ENCODE measurements at regions not wholly inside any gene's neighbourhood (a gene's known extent, or its start where the extent isn't known, plus 50 kb on each side); places are given as distances from the start of the nearest gene placed in this dataset.
"Not testable (repeated sequence)": the region's sequence is repeated elsewhere in the genome, so short reads cannot be mapped to it uniquely, and the experiment has no call there.

- no peak for DNase-seq
These were observed 549.1 kb downstream of the INSC start for GRCh38 chr11:15663777-15664218.

- no peak for DNase-seq
These were observed 550.7 kb downstream of the INSC start for GRCh38 chr11:15665368-15665871.

- no peak for DNase-seq
These were observed 552.5 kb downstream of the INSC start for GRCh38 chr11:15667127-15667725.

DNA sequence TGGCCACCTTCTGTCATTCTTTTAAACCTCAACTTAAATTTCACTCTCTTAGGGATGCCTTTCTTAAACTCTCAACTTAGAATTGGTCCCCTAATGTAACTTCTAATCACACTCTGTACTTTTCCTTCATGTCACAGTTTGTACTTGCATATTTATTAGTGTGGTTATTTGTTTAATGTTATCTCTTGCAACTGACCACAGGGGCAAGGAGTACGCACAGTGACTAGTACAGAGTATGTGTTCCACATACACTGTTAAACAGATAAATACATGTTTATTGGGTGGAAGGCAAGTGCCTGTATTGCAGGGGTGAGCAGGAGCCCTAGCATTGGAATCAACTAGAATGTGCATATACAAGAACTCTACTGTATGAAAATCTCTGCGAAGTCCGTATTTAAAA, 554.0 kb downstream of the INSC start:
- DNase-seq, result no peak

GRCh38 chr11:15670520-15671070, 555.9 kb downstream of the INSC start:
- DNase-seq, result no peak

DNA sequence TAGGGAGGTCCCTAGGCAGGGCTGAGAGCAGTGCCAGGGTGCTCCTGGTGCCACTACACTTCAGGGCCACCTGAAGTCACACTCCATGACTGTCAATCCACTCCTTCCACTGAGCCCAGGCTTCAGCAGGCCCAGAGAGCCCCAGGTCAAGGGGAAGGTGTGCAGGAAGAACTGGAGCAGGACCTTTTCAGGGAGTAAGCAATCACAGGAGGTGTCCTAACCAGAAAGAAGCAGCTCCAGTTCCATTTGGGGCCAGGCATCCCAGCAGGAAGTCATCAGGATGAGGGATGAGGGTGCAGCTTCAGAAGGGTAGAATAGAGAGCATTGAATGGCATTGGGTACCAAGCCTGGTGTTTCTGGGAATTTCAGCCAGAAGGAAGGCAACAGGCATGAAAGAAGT, 556.5 kb downstream of the INSC start:
- DNase-seq, result no peak

DNA sequence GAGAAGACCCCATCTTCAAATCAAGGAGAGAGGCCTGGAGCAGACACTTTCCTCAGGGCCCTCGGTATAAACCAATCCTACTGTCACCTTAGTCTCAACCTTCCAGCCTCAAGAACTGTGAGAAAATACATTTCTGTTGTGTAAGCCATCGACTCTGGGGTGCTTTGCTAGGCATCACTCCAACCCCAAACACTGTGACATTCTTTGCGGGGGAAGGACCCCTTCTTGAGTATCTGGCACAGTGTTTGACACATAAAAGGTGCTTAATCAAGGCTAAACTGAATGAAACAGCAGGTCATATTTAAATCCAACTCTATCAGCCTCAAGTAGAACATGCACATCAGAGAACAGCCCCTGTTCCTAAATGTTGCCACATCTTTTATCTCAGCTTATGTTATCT, 558.1 kb downstream of the INSC start:
- no peak for DNase-seq

DNA sequence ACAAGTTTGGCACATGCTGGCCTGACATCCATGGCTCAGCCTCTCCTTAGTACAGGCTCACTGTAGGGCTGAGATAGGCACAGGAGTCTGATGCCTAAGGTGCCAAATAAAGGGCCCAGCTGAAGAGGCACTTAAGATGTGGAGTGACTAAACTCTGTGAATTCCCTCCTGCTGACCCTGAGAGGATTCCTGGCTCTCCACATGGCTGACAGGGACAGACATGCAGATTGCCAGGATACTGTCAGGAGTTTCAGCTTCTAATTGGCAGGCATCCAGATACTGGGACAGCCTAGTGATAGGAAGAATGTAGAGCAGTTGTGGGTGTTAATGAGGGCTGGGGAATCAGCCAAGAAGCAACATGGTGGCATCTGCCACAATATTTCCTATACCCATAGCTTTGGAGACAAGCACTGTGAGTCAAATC, 558.7 kb downstream of the INSC start:
- DNase-seq, result no peak

DNA sequence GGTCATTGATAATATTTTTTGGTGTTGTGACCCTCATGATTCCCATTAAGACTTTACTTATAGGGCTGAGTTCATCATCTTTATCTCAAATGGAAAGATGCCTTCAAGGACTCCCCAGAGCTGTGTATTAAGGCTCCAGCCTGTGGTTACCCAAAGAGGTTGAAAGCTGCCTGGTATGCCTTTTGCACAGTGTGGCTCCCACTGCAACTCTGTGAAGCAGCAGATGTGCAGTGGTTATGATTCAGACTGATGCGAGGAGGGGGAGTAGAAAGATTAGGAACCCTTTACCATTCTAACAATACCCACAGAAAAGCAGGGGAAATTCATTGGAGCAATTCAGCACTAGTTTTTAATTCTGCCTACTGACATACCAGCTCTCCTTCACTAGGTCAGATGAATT, 560.0 kb downstream of the INSC start:
- no peak for DNase-seq

DNA sequence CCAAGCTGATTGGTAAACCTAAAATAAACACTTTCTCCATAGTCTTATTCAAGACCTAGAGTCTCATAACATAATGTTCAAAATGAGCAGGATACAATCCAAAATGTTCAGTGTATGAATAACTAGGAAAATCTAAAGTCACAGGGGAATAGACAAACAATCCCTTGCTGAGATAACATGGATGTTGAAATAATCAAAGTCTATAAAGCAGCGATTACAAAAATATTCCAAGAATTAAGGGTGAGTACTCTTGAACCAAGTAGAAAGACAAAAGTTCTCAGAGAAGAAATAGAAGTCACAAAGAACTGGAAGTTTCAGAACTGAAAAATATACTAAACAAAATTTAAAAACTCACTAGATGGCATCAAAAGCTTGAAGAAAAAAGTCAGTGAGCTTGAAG, 561.0 kb downstream of the INSC start:
- DNase-seq, result no peak

DNA sequence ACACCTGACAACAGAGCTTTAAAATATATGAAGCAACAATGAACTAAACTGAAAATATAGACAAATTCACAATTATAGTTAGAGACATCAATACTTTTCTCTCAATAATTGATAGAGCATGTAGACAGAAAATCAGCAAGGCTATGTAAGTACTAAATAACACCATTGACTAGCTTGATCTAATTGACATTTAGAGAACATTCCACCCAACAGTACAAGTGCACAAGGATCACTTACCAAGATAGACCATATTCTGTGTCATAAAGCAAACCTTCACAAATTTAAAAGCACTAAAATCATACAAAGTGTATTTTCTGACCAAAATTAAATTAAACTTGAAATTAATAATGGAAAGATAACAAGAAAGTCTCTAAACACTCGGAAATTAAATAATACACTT, 562.5 kb downstream of the INSC start:
- no peak for DNase-seq

- DNase-seq, result no peak
These were observed 568.8 kb downstream of the INSC start for GRCh38 chr11:15683528-15683927.

DNA sequence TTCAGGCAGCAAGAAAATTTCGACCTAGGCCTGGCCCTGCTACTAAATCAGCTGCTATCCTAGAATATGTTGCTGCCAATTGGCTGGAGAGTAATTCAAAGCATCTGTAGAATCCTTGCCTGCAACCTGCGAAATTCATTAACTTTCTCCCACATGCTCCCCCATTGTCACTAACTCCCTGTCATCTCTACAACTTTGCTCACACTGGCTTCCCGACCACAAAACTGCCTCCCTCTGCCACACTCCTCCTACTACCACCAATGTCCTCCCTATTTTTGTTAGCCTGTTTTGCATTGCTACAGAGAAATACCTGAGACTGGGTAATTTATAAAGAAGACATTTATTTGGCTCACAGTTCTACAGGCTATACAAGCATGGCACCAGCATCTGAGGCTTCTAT, 570.6 kb downstream of the INSC start:
- DNase-seq, result no peak

DNA sequence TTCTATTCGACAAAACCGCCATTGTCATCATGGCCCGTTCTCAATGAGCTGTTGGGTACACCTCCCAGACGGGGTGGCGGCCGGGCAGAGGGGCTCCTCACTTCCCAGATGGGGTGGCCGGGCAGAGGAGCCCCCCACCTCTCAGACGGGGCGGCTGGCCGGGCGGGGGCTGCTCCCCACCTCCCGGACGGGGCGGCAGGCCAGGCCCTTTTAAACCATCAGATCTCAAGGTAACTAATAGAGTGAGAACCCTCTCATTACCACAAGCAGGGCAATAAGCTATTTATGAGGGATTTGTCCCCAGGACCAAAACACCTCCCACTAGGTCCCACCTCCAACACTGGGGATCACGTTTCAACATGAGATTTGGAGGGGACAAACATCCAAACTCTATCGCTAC, 571.5 kb downstream of the INSC start:
- not testable (repeated sequence) for DNase-seq

- DNase-seq, result no peak
These were observed 572.6 kb downstream of the INSC start for GRCh38 chr11:15687342-15687741.

DNA sequence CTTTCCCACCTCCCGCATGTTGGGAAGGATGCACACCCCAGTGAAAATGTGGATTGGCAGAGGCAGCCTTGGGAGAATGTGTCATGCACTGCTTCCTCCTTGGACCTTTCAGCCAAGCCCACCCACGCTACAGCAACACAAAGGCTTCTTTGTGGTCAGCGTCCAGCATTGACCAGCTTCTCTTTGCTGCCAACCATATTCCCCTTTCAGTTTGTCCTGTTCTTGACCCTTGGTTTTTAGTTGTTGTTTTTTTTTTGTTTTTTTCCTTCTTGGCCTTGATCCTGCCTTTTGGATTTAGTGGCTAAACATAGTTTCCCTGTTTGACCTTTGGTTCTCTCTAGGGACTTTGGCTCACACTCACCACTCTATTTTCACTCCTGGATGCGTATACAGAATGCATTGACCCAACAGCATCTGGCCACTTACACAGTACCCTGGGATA, 573.6 kb downstream of the INSC start:
- no peak for DNase-seq

DNA sequence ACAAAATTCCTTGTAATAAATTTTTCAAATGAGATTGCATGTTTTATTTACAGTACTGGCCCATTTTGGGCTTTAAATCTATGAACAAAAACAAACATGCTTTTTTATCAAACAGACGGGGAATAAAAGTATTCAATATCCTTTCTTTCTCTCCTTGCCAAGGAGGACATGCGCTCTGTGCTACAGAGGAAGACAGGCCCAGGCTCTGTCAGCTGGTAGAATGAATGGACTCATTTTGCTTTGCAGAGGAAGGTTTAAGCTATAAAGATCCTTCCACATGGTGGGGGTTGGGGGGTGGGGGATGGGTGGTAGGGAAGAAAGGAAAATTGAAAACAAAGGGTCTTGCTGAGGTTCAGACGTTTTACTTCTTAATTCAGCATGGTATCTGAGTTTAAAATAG, 575.6 kb downstream of the INSC start:
- no peak for DNase-seq

GRCh38 chr11:15692739-15693138, 578.0 kb downstream of the INSC start:
- peak; percentile 13 for DNase-seq

DNA sequence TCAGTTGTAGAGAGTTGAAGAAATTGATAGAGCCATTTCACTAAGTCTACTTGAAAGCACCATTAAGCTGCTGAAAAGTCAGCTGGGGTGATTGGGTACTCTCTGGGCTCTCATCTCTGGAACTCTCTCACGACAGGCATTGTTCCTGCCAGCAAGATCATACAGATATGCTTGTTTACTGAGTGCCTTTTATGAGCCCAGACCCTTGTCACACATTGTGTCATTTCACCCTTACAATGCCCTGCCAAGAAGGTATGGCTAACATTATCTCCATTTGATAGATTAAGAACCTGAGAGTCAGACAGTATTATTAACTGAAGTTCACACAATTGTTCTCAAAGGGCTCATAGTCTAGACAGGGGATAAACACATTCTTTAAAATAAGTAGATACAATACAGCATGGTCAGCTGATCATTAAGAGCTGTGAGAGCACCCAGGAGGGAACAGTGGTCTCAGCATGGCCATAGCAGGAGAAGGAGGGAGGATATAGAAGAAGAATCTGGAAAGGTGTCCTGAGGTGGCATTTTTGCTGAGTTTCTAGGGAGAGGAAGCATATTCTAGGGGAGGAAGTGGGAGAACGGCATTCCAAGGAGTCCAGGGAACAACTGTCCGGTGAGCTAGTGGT, 580.5 kb downstream of the INSC start:
- no peak for DNase-seq

DNA sequence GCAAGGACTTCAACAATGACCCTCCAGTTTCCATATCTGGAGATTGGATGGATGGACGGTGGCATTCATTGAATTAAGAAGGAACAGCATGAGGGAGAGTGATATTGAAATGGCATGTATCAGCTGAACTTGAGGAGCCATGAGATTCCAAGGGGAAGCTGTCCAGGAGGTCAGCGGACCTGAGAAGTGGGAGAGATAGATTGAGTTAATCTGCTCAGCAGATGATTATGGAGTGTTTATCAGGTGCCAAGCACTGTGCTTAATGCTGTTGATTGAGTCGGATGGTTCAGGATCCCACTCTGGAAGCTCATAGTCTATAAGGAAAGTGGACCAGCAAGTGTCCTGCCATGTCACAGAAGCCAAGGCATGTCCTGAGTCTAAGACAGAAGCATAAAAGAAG, 581.3 kb downstream of the INSC start:
- no peak for DNase-seq

DNA sequence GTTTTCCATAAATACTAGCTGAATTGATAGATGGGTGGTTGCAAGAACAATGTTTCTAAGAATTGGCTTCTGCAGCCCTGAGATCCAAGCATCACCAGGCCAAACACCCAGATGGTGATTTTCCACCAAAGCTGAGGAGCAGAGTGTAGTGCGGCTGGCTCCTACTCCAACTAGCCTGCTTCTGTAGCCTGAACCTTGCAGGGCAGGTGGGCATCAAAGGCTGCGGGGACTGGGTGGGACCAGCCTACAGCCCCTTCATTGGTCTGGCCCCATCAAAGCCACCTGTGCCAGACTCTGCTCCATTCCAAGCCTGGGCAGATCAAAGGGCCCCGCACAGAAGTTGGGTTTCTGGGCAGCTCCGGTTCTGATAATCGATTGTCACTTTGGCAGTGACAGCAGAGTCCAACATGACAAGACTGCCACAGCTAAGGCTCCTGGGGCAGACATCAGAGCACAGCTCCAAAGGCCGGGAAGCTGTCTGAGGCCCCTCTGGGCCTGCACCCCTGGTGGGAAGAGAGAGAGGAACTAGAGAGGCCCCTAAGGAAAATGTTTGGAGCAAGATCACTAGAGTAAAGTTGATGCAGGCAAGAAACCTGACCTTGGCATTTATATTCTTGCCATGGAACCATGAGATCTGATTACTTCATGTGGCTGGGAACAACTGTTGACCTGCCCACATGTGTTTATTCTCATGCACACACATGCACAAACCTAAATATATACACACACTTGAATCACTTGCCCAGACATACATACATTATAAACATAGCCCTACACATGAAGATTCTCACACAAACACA, 582.9 kb downstream of the INSC start:
- DNase-seq, result no peak

GRCh38 chr11:15698855-15699254, 584.1 kb downstream of the INSC start:
- DNase-seq, result no peak

GRCh38 chr11:15699978-15700377, 585.3 kb downstream of the INSC start:
- no peak for DNase-seq

All from fibroblast of skin of back (primary cell).